DMS53 treated with DMSO at 0.1 percent for 48 hours (cell line): ENCODE measurements at regions not wholly inside any gene's neighbourhood (a gene's known extent, or its start where the extent isn't known, plus 50 kb on each side); places are given as distances from the start of the nearest gene placed in this dataset.

Source experiments
- DNase-seq: peaks from one replicate; lab custom pipeline; 2025; ENCODE audit not compliant: unreplicated experiment; lab: John Stamatoyannopoulos, UW

DNA sequence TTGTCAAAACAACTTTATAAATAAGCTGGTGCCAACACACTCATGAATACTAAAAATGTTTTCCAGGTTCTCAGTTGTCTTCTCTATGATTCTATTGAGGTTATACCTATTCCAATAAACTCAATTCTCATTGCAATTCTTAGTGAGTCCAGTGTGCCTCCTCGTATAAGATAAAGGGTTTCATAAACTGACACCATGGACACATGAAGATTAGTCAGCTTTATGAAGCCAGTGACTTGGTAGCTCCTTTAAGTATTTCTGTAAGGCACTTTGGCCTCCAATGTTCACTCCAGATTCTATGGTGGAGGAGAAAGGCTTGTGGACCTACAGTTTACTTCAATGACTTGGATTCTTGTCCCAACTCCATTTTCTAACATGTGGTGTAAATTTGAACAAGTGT, 521.3 kb upstream of the JARID2 start:
- DNase-seq = no peak

DNA sequence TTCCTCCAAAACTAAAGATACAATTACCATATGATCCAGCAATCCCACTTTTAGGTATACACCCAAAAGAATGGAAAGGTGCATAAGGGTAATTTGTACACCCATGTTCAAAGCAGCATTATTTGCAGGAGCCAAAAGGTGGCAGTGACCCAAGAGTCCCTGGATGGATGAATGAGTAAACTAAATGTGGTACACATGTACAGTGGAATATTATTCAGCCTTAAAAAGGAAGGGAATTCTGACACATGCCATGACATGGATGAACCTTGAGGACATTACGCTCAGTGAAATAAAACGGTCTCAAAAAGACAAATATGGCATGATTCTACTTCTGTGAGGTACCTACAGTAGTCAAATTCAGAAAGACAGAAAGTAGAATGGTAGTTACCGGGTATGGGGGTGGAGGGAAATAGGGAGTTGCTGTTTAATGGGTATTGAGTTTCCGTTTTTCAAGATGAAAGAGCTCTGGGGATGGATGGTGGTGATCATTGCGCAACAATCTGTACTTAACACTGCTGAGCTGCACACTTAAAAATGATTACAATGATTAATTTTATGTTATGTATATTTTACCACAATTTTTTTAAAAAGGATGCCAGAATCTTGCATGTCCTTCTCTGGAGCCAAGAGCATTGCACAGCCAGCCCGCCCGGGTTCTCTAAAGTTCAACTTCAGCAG, 518.9 kb upstream of the JARID2 start:
- DNase-seq = no peak

DNA sequence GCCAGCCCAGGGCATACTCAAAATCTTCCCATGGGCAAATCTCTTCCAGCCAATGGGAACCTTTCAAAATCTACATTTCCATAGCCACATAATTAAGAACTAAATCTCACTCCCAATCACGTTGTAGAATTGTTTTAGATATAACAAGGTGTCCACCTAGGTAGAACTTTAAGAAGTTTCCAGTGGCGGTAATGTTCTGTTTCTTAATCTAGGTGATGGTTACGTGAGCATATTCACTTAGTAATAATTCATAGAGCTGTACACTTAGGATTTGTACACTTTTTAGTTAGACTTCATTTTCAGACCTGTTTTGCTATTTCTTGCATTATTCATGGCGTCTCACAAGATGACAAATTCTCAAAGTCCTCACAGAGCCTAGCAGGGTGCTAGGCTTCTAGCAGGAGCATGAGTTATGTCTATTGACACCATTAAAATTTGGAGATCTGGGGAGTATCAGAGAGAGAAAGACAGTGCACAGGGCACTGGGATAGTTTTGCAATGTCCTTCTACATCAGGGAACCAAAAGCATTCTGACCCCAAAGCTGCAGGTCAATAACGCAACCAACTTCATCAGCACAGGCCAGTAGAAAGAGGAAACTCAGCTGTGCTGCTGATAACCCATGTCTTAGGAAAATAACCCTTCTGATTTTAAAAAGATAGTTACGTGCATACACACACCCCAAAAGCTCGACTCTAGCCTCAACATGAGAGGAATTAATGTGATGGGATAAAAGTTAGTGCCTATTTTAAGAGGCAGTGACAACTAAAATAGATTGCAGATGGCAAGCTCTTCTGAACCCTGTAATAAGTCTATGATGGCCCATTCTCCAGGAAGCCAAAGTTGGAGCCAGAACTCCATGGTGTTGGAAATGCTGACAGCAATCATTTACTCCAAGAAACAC, 518.1 kb upstream of the JARID2 start:
- DNase-seq = no peak

DNA sequence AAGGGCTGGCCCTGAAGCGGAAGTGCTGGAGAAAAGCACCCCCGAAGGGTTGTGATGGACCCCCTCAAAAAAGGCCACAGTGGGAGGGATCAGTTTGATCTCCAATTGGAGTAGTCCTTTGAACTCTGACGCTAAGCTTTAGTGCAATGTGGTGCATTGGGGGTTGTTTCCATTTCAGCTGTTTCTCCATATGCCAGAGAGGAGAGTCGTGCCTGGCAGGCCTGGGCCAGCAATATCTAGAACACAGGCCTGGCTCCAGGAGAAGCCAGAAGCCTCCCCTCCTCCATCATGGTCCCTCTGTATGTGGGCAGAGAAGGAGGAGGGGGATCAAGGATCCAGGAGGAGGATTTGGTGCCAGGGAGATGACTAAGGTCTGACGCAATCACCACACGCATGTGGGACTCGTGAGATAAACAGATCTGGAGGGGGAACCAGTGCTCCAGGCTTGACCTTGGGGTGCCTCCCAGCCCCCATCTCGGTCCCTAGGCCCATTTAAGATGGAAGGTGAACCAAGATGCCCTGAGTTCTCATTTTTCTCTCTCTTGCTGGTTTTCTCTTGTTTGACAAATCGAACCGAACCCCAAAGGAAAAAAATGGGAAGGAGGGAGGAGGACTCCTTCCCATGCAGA, 517.4 kb upstream of the JARID2 start:
- DNase-seq = no peak

DNA sequence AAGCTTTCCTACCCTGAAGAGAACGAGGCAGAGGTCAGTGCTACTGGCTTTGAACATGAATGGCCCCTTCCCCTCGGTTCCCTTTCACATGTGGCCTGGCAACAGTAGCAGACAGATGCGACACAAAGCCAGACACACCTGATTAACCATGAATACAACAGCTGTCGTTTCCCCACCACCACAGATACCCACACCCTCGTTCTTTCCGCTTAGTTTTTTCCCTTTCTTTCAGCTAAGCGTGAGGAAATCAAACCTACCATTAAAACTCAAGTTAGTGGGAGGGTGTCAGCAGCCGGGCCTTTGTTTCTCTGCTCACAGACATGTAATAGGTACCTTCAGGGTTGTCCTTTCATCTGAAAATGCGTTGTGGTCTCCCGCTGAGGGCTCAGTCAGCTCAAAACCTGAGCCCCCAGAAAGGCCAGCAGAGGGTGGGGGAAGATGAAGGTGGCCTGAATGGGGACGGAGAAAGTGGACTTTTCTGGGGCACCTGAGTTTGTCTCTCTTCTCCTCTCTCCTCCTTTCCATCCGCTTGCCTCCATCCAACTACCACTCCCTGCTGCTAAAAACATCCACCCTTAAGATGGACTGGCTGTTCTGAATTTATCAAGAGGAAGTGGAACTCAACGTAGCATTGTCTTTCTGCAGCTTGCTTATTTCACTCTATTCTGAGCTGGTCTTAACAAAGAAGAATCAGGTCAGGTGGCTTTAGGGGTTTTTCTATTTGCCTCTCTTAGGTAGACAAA, 516.6 kb upstream of the JARID2 start:
- no peak for DNase-seq

DNA sequence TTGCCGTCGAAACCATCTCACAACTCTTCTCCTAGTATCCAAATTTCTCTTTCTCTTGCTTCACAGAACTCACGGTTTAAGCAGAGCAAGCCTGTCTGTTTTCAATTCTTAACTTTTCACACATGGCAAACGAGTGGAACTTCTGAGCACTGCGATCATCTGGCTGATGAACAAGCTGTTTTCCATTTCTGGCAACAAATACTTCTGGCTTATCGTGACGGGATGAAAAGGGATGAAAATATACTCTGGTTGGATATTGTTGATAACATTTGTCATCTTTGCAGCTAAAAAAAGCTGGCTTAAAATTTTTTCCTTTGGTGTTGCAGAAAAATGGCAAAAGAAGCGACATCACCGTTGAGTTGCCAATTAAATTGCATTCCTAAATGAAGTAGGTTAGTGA, 515.2 kb upstream of the JARID2 start:
- DNase-seq = no peak

DNA sequence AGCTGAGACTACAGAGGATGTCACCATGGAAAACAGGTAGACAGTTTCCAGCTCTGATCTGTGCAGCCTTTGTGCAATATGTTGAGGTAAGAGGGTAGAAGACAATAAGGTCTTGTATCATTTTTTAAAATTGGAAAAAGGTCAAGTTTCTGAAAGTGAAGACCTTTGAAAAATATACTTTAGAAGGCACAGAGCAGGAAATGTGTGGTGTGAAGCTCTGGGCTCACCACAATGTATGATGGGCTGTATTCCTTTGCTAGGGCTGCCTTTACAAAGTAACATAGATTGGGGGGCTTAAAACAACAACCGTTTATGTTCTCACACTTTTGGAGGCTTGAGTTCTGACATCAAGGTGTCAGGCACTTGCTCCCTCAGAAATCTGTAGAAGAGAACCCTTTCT, 514.3 kb upstream of the JARID2 start:
- DNase-seq = no peak

DNA sequence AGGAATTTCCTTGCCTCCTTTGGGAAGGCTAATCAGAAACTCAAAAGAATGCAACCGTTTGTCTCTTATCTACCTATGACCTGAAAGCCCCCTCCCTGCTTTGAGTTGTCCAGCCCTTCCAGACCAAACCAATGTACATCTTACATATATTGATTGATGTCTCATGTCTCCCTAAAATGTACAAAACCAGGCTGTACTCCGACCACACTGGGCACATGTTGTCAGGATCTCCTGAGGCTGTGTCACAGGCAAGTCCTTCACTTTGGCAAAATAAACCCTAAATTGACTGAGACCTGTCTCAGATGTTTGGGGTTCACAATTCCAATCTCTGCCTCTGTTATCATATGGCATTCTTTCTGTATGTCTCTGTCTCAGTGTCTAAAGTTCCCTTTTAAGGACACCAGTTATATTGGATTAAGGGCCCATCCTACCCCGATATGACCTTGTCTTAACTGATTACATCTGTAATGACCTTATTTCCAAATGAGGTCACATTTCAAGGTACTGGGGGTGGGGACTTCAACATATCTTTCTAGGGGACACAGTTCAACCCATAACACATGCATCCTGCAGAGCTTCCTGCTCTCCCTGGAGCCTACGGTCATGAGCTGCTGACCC, 513.5 kb upstream of the JARID2 start:
- no peak for DNase-seq

DNA sequence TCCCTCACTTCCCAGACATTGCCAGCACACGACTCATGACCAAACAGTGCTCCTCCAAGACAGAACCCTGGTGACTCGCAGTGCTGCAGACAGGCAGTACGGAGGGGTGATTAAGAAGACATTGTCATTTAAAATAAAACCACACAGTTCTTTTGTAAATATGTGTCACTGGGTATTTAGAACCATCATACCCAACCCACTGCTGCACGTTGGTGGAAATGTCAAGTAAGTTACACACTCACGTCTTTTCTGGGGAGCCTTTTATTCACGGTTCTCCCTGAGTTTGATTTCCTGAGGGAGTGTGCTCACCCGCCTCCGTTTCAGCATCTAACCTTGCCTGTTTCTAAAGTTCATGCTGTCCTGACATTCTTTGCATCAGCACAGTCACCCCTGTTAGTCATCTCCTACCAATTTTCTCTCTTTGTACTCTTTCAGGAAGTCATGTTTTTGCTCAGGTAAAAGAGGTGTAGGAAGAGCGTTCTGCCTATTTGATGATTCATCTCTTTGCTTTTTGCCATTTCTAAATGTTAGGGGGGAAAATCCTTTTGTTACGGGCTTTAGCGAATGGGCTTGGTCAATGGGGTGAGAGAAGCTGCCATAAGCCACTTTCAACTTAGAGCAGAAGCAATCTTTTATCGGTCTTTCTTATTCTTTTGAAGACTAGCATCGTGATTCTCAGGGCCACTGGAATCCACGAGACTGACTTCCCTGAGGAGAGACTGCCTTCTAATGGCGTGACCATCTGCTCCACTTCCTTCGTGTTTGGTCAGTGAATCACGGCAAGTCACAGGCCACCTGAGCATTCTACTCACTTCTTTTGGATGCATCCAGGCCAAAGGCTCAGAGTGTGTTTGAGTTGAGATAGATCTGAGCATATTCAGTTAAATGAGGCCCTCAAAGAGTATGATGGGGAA, 512.8 kb upstream of the JARID2 start:
- DNase-seq = peak; percentile 16

DNA sequence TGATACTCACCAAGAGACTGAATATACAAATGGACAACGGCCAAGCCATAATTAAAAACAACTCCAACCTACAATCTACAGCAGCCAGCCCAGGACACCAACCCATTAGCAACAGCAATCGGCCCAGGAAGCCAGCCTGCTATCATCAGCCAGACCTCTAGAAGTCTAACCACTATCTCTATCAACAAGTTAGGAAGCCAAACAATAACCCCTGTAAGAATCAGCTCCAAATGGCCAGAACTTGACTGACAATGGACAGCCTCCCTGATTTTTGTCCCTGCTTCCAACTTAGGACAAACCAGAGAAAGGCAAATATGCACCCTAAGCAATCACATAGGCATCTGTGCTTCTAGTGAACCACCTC, 511.8 kb upstream of the JARID2 start:
- no peak for DNase-seq

DNA sequence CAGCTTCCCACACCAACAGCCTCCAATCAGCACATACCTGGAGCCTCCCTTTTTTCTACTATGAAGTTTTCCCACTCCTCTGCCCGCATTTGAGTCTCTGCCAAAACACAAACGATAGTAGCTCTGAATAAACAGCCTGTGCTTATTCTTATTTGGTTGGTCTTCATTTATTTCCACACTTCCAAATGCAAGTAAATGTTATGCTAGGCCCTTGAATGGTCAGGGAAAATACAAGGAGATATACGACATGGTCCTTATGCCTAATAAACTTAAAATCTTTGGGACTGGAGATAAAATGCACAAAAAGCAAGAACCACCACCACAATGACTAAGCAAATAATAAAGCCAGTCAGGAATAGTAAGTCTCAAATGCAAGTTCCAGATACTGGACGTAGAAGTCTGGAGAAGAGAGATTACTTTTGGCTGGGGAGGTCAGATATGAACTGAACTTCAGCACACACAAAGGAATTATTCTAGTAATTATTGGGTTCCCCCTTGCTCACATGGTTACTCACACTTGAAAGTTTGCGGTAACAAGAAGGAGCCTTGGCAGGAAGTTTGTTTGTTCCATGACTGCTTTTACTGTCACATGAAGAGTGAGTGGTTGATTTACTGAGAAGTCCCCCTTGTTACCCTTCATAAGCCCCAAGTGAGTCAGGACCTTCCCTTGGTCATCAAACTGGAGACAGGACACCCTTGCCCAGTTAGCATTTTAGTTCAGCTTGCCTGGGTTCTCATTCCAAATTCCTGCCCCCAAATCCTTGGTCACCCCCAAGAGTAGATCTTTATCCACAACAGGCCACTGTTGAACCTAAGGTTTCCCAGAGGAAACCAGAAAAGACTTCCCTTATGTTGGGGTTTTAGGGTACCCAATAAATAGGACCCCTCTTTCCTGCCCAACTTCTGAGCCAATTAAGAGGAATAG, 511.2 kb upstream of the JARID2 start:
- DNase-seq = no peak

DNA sequence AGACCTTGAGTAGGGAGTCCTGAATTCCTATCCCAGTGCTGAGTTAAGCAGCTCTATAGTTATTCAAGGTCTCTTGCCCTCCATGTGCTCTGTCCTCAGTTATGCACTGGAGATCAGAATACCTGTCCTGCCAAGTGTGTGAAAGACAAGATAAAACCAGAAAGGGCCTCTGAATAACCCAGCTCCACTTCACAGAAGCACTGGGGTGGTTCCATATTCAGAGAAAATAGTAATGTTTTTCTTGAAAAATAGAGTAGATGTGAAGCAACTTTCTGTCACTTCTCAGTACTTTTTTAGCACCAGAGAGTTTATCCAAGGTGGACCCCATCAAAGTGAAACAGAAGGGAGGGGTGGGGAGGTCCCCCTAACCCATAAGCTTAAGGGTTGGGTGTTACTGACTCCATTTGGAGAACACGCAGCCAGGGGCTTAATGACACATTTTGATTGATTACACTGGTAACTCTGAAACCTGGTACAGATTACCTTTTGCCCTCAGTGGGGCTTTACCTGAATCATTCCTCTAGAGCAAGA, 509.8 kb upstream of the JARID2 start:
- no peak for DNase-seq

DNA sequence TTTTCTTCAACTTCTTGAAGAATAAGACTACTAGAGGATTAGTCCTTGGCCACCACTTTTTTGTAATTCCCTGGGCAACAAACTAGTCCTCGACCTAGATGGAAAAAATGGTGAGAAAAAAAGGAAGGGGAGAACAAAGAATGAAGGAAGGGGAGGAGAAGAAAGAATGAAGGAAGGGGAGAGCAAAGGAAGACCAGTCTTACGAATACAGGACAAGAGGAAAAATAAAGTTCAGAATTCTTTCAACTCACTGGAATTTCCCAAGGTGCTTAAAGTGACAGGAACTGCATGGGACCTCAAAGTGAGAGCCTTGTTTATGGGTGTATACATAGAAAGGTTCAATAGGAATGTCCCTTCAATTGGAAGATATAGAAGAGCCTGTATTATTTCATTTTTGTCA, 509.3 kb upstream of the JARID2 start:
- DNase-seq = no peak

DNA sequence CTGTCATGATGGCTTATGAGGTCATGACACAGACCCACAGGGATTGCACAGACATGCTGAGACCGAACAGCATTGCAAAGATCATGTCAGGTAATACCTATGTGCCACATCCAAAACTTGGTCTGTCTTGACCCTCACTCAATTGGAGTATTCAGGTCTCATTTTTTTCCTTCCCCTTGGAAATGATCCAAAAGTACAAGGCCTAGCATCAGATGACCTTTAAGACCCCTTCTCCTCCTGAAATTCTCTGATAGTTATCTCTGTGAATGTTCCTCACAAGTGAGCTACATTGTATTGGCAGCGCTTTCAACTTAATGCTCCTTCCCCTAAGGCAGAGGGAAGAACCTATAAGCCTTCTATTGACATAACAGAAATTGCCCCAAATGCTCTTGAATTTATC, 507.4 kb upstream of the JARID2 start:
- DNase-seq = no peak

DNA sequence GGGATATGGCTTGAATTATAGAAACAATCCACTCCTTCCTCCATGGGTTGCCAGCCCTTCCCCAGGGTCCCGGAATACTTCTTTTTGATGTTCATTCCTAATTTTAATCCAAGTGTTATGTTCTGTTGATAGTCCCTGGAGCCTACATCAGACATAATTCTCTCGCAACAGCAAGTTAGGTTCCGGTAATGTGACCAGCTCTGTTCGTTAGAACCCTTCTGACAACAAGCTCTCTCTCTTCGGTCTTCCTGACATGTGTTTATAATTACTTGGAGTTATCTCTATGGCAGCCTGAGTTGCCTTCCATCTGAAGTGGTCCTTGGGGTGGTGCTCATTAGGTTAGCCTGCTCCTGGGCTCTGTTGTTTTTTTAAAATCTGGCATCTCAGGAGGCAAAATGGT, 506.9 kb upstream of the JARID2 start:
- DNase-seq = no peak

DNA sequence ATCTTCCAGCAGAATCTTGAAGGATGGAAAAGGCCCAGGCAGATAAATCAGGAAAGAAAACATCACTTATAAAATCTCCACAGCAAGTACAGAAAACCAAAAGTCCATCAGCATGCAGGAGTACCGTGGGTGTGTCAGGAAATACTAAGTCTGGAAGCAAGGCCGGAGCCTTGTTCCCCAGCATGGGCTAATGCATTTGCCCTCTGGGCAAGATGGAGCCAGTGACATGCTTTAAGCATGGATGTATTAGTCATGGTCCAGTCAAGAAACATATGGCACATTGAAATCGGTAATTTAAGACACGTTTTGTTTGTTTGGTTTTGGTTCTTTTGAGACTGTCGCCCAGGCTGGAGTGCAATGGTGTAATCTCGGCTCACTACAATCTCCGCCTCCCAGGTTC, 506.0 kb upstream of the JARID2 start:
- no peak for DNase-seq

DNA sequence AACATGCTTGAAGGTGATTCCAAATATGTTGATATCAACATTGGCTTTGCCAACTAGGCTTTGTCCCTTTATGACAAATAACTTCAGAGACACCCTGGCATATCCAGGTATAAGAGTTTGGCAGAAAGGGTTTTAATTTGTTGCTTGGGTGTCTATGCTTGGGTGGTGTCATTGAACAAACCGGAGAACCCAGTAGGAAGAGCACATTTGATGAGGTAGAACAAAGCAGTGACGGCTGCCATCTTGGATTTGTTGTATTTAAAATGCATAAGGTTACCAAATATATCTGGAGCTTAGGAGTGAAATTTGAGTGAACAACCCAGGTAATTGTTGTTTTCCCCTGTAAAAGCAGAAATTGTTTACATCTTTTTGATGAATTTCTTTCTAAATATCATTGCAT, 503.7 kb upstream of the JARID2 start:
- DNase-seq = no peak

DNA sequence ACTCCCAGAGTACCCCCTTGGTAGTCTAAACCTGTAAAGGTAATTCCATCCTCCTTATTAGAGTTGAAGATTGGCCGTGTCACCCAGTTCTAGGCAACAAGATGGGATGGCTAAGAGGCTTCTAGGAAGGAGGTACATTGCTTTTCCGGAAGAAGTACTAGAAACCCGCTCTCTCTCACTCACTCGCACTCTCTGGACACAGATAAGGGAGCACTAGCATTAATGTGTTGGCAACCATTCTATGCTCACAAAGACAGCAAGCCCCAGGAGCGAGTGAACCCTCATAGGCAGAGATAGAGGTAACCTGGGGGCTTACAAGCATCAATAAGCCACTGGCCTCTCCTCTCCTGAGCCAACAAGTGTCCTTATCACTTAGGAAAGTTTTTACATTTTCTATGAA, 503.2 kb upstream of the JARID2 start:
- no peak for DNase-seq

DNA sequence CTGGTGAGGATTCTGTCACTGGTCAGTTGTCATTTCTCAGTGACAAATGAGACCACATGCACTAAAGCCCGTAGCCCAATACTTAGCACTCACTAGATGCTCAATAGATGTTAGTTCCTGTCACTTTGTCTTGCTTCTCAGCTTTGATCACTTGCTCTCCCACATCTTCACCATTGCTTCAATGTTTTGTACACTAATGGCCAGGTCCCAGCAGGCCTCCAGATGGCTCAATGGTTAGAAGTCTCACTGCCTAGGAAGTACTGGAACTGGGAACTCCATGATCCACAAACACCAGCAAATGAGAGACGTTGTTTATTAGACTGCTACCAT, 502.8 kb upstream of the JARID2 start:
- no peak for DNase-seq
